GM18951 (cell line): ENCODE measurements at regions not wholly inside any gene's neighbourhood (a gene's known extent, or its start where the extent isn't known, plus 50 kb on each side); places are given as distances from the start of the nearest gene placed in this dataset.

ENCODE experiments used
- POLR2A ChIP-seq: IDR thresholded peaks from 4 replicates; pipeline ENCODE4 v1.6.1; 2011; ENCODE audit warnings: mild to moderate bottlenecking; ENCODE audit not compliant: insufficient read length, insufficient read depth; ENCODE audit errors: extremely low read depth
- in situ Hi-C: fragments of 300-500 bp; cut with MboI; formaldehyde crosslinking; loops from one replicate; pipeline ENCODE4 v1.12.0; 2022; ENCODE audit warnings: low sequenced_read_pairs, mixed read lengths, inconsistent platforms; ENCODE audit not compliant: unreplicated experiment

DNA sequence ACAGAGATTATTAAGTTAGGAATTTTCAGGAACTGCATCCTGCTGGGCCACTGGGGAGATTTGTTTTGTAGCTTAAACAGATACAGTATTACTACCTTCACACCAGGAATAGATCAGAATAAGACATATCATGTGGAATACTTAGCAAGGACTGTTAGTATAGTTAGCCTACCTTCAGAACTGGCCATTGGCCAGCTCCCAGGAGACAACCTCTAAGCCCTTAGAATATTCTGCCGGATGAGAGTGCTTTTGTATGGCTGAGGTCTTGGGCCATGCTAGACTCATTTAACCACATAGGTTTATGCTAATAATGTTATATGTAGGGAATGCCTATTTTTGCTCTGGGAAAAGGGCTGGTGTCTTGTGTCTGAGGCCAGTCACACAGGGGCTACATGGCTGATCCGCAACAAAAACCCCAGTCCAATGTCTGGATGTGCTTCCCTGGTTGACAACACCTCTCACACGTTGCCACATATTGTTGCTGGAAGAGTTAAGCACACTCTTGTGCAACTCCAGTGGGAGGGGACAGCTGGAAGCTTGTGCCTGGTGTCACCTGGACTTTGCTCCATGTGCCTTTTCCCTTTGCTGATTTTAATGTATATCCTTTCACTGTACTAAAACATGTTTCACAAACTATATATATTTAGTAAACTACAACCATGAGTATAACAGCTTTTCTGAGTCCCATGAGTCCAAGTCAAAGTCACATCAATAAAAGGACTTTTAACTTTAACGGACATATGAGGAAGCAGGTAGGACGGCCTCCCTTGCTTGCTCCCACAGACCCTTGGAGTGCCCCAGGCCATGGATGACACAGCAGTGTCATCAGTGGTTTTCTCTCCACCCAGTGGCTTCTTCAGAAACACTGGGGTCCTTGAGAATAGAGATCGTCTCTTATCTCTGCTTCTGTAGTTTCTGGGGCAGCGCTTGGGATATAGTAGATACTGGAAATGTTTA, 118.0 kb upstream of the C3orf80 start:
- no peak for TF ChIP-seq POLR2A
- in situ Hi-C loops = no loop called here

DNA sequence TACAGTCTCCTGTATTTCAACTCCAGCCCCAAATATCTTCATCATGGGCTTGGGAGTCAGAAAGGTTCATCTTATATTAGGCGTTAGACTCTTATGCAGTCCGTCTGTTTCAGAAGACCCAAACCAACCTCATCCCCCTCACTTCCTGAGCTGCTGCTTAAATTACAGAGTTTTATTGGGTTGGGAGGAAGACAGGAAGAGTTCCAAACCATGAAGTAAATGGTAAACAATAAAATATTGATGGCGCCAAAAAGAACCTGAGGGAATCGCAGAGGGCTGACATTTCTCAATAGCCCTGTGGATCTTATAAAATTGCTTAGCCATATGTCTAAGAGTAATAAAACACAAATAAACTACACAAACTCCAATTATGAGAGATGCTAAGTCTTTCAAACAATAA, 116.9 kb upstream of the C3orf80 start:
- TF ChIP-seq POLR2A = no peak
- in situ Hi-C loops = no loop called here

DNA sequence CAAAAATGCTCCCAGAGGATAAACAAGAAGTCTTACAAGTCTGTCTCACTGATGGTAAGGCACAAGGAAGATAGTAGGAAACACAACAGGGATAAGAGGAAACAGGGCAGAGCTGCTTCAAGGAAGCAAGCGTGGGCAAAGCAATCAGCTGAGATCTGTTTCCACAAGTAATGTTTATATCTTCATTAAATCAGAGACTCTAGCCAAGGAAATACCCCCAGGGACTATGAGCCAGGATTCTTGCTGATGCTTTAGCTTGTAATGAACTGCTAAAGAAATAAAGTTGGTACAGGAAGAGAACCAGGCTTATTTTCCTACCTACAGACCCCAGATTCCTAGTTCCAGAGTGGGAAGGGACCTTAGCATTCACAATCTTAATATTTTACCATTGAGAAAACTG, 112.7 kb upstream of the C3orf80 start:
- in situ Hi-C loops = no loop called here
- TF ChIP-seq POLR2A = no peak

DNA sequence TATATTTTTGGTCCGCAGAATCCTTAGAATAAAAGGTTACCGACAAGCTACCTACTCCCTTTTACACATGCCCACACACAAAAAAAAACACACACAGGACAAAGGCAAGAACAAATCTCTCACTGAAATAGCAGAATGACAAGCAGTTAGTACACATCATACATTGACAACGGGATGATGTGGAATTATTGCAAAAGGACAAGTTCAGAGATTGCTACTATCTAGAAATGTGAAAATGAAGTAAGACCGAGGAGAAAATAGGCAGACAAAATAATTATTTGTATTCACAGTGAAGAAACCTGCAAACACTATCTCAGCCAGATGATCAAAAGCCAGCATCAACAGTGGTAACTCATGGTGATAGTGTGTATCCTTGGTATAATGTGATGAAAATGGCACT, 112.2 kb upstream of the C3orf80 start:
- in situ Hi-C loops = no loop called here

DNA sequence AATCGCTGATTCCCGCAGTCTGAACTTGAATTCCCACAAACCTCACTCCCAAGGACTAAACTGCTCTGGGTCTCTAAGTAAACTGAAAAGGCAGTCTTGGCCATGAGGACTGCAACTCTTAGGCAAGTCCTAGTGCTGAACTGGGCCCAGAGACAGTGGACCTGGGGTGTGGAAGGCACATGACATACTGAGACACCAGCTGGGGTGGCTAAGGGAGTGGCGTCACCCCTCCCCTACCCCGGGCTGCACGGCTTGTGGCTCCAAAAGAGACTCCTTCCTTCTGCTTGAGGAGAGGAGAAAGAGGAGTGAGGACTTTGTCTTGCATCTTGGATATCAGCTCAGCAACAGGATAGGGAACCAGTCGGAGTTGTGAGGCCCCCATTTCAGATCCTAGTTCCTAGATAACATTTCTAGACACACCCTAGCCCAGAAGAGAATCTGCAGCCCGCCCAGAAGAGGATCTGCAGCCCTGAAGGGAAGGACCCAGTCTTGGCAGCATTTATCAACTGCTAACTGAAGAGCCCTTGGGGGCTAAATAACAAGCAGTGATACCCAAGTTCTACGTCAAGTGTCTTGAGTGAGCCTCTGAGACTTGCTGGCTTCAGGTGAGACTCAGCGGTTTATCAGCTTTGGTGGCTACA, 110.7 kb upstream of the C3orf80 start:
- in situ Hi-C loops = no loop called here

More for the DNA sequence above, 112.2 kb upstream of the C3orf80 start:
- TF ChIP-seq POLR2A = no peak

DNA sequence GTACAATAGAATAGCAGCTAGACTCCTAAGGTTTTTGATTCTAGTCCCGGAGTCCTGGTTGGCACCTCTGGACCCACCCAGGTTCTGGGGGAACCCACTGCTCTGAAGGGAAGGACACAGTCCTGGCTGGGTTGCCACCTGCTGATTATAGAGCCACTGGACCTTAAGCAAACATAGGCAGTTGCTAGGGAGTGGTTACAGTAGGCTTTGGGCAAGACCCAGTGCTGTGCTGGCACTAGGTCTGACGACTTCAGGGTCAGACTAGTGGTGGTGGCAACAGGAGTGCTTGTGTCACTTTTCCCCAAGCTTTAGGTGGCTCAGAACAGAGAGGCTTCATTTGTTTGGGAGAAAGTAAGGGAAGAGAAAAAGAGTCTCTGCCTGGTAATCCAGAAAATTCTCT, 109.8 kb upstream of the C3orf80 start:
- in situ Hi-C loops = no loop called here
- TF ChIP-seq POLR2A = no peak

More for the DNA sequence above, 110.7 kb upstream of the C3orf80 start:
- no peak for TF ChIP-seq POLR2A

DNA sequence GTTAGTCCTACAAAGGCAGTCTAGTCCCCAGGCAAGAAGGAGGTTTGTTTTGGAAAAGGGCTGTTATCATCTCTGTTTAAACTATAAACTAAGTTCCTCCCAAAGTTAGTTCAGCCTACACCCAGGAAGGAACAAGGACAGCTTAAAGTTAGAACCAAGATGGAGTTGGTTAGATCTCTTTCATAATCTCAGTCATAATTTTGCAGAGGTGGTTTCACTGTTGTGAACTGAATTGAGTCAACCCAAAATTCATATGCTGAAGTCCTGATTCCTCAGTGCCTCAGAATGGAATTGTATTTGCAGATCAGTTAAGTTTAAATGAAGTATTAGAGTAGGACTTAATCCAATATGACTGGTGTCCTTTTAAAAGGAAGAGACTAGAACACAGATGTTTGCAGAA, 101.0 kb upstream of the C3orf80 start:
- TF ChIP-seq POLR2A = no peak
- in situ Hi-C loops = no loop called here

DNA sequence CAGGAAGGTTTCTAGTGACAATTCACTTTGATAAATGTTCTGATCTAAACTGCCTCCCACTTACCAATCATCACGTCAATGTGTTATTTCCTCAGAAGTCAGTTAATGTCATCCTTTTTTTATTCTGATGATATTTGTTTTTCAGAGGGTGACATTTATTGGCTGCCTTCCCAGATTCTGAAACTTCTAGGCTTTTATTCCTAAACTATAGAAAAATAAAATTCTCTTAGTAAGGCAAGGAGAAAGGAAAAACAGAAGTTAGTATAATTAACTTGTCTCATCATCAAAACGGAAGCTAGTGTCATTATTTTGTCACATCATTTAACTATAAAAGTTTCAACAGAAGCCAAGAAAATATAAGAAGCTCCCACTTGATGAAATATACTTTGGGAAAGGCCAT, 100.0 kb upstream of the C3orf80 start:
- TF ChIP-seq POLR2A = no peak
- in situ Hi-C loops = no loop called here

DNA sequence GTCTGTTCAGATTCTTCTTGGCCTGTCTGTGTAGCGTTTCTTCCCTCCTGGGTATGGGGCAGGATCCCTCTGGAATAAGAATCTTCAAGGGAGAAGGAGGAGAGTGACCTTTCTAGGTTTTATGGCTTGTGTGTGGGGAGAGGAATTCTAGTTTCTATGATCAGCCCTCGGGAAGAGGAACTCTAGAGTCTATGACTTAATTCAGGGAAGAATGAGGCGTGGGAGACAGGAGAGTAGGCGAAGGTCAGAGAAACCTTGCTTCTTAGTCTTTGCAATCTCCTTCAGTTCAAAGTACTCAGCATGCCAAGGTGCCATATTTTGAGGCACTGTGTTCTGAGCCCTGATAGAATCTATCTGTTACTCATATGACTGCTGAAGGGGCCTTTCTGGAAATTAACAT, 99.2 kb upstream of the C3orf80 start:
- no peak for TF ChIP-seq POLR2A
- in situ Hi-C loops = no loop called here

DNA sequence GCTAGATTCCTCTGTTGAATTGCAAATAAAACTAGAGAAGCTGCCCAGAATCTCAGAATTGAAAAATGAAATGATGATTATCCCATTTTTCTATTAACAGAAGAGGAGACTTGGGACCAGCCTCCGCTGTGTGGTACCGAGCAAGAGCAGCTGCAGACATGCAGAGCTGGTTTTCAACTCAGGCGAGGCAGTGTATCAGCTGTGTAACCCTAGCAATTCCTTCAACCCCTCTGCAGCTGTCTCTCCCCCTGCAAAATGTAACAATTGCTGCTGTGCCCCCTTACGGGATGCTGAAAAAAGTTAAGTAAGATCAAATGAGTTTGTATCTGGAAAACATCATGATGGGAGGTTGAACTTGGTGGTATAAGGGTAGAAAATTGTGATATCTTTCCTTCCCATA, 98.5 kb upstream of the C3orf80 start:
- no peak for TF ChIP-seq POLR2A

DNA sequence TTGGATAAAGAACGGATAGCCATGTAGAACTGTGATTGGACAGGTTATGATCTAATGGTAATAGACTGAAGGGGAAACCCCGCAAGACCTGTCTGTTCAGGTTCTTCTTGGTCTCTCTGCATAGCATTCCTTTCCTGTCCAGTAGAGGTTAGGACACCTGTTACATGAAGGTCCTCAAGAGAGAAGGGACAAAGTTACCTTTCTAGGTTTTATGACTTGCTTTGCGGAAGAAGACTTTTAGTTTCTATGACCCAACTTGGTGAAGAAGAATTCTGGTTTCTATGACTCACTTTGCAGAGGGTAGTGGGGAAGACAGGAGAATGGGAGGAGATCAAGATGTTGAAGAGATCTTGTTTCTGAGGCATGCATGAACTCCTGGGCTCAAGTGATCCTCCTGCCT, 97.9 kb upstream of the C3orf80 start:
- in situ Hi-C loops = no loop called here
- no peak for TF ChIP-seq POLR2A

More for the DNA sequence above, 98.5 kb upstream of the C3orf80 start:
- in situ Hi-C loops = no loop called here

DNA sequence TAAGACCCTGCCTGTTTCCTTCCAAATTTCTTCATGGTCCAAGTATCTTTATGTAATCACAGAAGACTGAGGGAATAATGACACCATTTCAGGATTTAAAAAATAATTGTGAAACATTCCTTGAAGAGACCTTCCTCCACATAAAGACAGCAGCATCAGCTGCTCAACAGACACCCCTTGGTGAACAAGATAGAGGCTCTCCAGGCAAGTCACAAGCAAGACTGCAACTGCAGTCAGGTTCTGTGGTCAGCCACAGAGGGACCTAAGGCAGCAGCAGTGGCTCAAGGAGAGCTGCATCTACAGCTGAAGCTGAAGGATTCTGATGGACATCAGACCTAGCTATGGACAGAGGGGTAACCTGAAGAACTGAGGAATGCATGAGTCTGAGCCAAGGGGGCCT, 97.2 kb upstream of the C3orf80 start:
- no peak for TF ChIP-seq POLR2A
- in situ Hi-C loops = no loop called here

DNA sequence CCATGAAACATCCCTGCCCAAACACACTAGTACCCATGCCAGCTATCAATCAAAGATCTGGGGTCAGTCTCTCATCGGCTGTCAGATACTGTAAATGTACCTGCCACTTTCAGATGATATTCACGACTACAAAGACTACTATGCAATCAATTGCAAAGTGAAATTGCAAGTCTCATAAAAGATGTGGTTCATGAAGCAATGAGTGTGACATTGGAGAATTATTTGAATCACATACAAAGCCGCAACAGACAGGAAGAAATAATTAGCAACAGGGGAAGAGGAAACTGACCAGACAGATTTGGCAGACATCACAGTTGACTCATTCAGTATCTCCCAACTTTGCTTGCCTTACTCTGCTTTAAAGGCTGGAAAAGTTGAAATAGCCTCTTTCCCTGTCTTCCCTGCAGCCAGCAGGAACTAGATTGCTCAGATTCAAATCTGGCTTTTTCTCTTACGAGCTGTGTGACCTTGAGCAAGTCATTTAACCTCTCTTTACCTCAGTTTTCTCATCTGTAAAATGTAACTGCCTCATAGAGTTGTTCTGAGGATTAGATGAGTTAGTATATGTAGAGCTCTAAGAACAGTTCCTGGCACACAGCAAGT, 95.7 kb upstream of the C3orf80 start:
- in situ Hi-C loops = no loop called here
- TF ChIP-seq POLR2A = no peak
